ENCODE measurements at regions not wholly inside any gene's neighbourhood (a gene's known extent, or its start where the extent isn't known, plus 50 kb on each side); places are given as distances from the start of the nearest gene placed in this dataset.

- ChIA-PET CTCF (no interaction called here), POLR2A (no interaction called here)
- no peak for DNase-seq (ENCODE audit: extremely low spot score)
- no peak for TF ChIP-seq CTCF (IDR thresholded peaks at IDR 0.05; ENCODE audit: control extremely low read depth, extremely low read depth, low read depth, missing control alignments)
Observed at GRCh38 chr5:61635271-61635670, 303.2 kb downstream of the ZSWIM6 start.

- TF ChIP-seq CTCF (IDR thresholded peaks at IDR 0.05; ENCODE audit: control extremely low read depth, extremely low read depth, low read depth, missing control alignments) = no peak
- DNase-seq (ENCODE audit: extremely low spot score) = no peak
- CTCF ChIA-PET = no interaction called here
- POLR2A ChIA-PET = no interaction called here
Observed at GRCh38 chr5:61637566-61637965, 305.5 kb downstream of the ZSWIM6 start.

- CTCF ChIA-PET = no interaction called here
- DNase-seq (ENCODE audit: extremely low spot score) = no peak
- POLR2A ChIA-PET = no interaction called here
- no peak for TF ChIP-seq CTCF (IDR thresholded peaks at IDR 0.05; ENCODE audit: control extremely low read depth, extremely low read depth, low read depth, missing control alignments)
Observed at GRCh38 chr5:61638476-61638875, 306.4 kb downstream of the ZSWIM6 start.

GRCh38 chr5:61640179-61641021 lies 308.3 kb downstream of the ZSWIM6 start:
- ChIA-PET POLR2A (no interaction called here), CTCF (interaction anchor here (1.5 kb wide), 2 partner anchors 10 to 18 kb away, joined by 3 to 7 read pairs; no protein-coding TSS in a partner anchor)
- no peak for DNase-seq (ENCODE audit: extremely low spot score)
- no peak for TF ChIP-seq CTCF (IDR thresholded peaks at IDR 0.05; ENCODE audit: control extremely low read depth, extremely low read depth, low read depth, missing control alignments)

GRCh38 chr5:61641748-61642565 lies 309.9 kb downstream of the ZSWIM6 start:
- DNase-seq (ENCODE audit: extremely low spot score) = no peak
- ChIA-PET CTCF (interaction anchor here (0.6 to 1.6 kb wide), 4 partner anchors 15 to 345 kb away, joined by 3 to 7 read pairs (median 4); no protein-coding TSS in a partner anchor), POLR2A (no interaction called here)
- peak; percentile 27 for TF ChIP-seq CTCF (IDR thresholded peaks at IDR 0.05; ENCODE audit: control extremely low read depth, extremely low read depth, low read depth, missing control alignments)

GRCh38 chr5:61647672-61648071 lies 315.6 kb downstream of the ZSWIM6 start:
- no peak for DNase-seq (ENCODE audit: extremely low spot score)
- ChIA-PET CTCF (interaction anchor here (0.9 to 4.3 kb wide), 2 partner anchors 11 to 689 kb away, joined by 3 to 27 read pairs; no protein-coding TSS in a partner anchor), POLR2A (no interaction called here)
- no peak for TF ChIP-seq CTCF (IDR thresholded peaks at IDR 0.05; ENCODE audit: control extremely low read depth, extremely low read depth, low read depth, missing control alignments)

Measured in GM10248 (cell line).